A549 (cell line): ENCODE measurements at regions not wholly inside any gene's neighbourhood (a gene's known extent, or its start where the extent isn't known, plus 50 kb on each side); places are given as distances from the start of the nearest gene placed in this dataset.

Source experiments
- CHD4 ChIP-seq: fragments of 200-600 bp; sonication (generic); IDR thresholded peaks from 2 replicates; pipeline ENCODE4 v1.6.1; 2016; ENCODE audit warnings: antibody characterized with exemption, mild to moderate bottlenecking, borderline replicate concordance
- EP300 ChIP-seq, 2 experiments: fragments of >200 bp; sonication (Bioruptor Twin); formaldehyde crosslinking; IDR thresholded peaks; 2 replicates in 1 of 2; 3 replicates in 1 of 2; pipeline ENCODE4 v1.6.1; 2016 to 2017
- ESRRA ChIP-seq: fragments of 150-350 bp; IDR thresholded peaks from 2 replicates; pipeline ENCODE4 v1.6.1; 2014; ENCODE audit warnings: mild to moderate bottlenecking, low read length, borderline replicate concordance
- HEYL ChIP-seq: fragments of 250-450 bp; sonication (Bioruptor Pico); IDR thresholded peaks from 2 replicates; pipeline ENCODE4 v1.8.0; 2021; ENCODE audit warnings: mild to moderate bottlenecking, moderate library complexity
- KDM1A ChIP-seq: fragments of 200-600 bp; sonication (generic); IDR thresholded peaks from 2 replicates; pipeline ENCODE4 v1.6.1; 2016; ENCODE audit warnings: low read depth, mild to moderate bottlenecking
- POLR2A ChIP-seq: IDR thresholded peaks from 2 replicates; pipeline ENCODE4 v1.6.1; 2012; ENCODE audit warnings: mild to moderate bottlenecking, low read length
- RAD21 ChIP-seq, 2 experiments: fragments of >200 bp in 1 of 2; sonication (Bioruptor Twin) in 1 of 2; formaldehyde crosslinking in 1 of 2; IDR thresholded peaks in 1 of 2; conservative IDR thresholded peaks in 1 of 2; 2 replicates in 1 of 2; 3 replicates in 1 of 2; pipeline ENCODE4 v1.6.1; 2012 to 2018; ENCODE audit warnings: inconsistent platforms in 1 of 2
- TF ChIP-seq, protein P1 (sequence below): fragments of >200 bp; sonication (Bioruptor Twin); formaldehyde crosslinking; IDR thresholded peaks from 3 replicates; pipeline ENCODE4 v1.5.1; 2016
- TF ChIP-seq, protein P2 (sequence below): IDR thresholded peaks from 2 replicates; pipeline ENCODE4 v1.6.1; 2012

DNA sequence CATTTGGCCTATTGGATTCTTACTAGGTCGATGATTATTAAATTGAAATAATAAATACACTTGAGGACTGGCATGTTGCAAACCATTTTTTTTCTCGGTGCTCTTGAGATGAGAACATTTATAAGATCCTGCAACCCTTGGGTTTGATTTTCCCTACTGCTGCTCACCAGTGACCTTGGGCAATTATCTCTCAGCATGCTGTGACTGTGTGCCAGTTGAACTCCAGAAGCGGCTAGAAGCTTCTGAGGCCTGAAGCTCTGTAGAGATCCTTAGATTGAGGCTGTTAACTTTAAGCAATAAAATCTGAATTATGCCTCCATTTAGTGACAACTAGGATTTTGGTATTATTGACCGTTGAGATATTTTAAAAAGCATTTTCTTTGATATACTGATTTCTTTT lies 489.8 kb downstream of the MAT2B start:
- TF ChIP-seq, protein P1, sequence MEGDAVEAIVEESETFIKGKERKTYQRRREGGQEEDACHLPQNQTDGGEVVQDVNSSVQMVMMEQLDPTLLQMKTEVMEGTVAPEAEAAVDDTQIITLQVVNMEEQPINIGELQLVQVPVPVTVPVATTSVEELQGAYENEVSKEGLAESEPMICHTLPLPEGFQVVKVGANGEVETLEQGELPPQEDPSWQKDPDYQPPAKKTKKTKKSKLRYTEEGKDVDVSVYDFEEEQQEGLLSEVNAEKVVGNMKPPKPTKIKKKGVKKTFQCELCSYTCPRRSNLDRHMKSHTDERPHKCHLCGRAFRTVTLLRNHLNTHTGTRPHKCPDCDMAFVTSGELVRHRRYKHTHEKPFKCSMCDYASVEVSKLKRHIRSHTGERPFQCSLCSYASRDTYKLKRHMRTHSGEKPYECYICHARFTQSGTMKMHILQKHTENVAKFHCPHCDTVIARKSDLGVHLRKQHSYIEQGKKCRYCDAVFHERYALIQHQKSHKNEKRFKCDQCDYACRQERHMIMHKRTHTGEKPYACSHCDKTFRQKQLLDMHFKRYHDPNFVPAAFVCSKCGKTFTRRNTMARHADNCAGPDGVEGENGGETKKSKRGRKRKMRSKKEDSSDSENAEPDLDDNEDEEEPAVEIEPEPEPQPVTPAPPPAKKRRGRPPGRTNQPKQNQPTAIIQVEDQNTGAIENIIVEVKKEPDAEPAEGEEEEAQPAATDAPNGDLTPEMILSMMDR = no peak
- TF ChIP-seq HEYL (CRISPR knock-in tag) = no peak
- TF ChIP-seq, protein P2, sequence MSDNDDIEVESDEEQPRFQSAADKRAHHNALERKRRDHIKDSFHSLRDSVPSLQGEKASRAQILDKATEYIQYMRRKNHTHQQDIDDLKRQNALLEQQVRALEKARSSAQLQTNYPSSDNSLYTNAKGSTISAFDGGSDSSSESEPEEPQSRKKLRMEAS = no peak
- no peak for TF ChIP-seq KDM1A
- no peak for TF ChIP-seq EP300 (IDR thresholded peaks at IDR 0.05)
- TF ChIP-seq CHD4 = no peak
- TF ChIP-seq ESRRA = no peak
- no peak for TF ChIP-seq RAD21 (conservative IDR thresholded peaks at IDR 0.05 in 1 of 2, IDR thresholded peaks at IDR 0.05 in 1 of 2)
- TF ChIP-seq POLR2A = no peak
